CD14-positive monocyte (primary cell): ENCODE measurements at regions not wholly inside any gene's neighbourhood (a gene's known extent, or its start where the extent isn't known, plus 50 kb on each side); places are given as distances from the start of the nearest gene placed in this dataset.

Source experiments
- DNase-seq, 3 donors: peaks; one replicate each; pipeline ENCODE4 v3.0.0-alpha.2; 2011 to 2022
- H2AFZ ChIP-seq: 2 replicates; pipeline ENCODE4 v1.6.0; 2012; ENCODE audit warnings: mild to moderate bottlenecking, low read depth, low read length, inconsistent platforms; ENCODE audit not compliant: insufficient read depth, poor library complexity, severe bottlenecking
- H3K27ac ChIP-seq, 2 donors: 1 replicate in 1 of 2; 2 replicates in 1 of 2; pipeline ENCODE4 v1.5.1; 2012 to 2013; ENCODE audit warnings: low read length in 2 of 2, control low read depth in 1 of 2, inconsistent platforms in 1 of 2, low read depth in 1 of 2, mild to moderate bottlenecking in 1 of 2
- H3K27me3 ChIP-seq, 2 donors: one replicate each; pipeline versions ENCODE4 v1.6.0 to v1.6.1; 2011 to 2013; ENCODE audit warnings: low read length in 2 of 2; ENCODE audit not compliant: control insufficient read depth in 2 of 2, insufficient read depth in 2 of 2
- H3K36me3 ChIP-seq, 2 donors: replicated peaks in 1 of 2; 1 replicate in 1 of 2; 2 replicates in 1 of 2; pipeline versions ENCODE4 v1.5.1 to v1.6.1; 2012 to 2013; ENCODE audit warnings: low read length in 2 of 2, control low read depth in 1 of 2, inconsistent platforms in 1 of 2, mild to moderate bottlenecking in 1 of 2; ENCODE audit not compliant: insufficient read depth in 2 of 2, control insufficient read depth in 1 of 2
- H3K4me1 ChIP-seq, 2 donors: 1 replicate in 1 of 2; 2 replicates in 1 of 2; pipeline versions ENCODE4 v1.5.1 to v1.6.1; 2012 to 2013; ENCODE audit warnings: low read length in 2 of 2, control low read depth in 1 of 2, inconsistent platforms in 1 of 2, mild to moderate bottlenecking in 1 of 2, moderate library complexity in 1 of 2; ENCODE audit not compliant: insufficient read depth in 2 of 2, control insufficient read depth in 1 of 2
- H3K4me2 ChIP-seq: replicated peaks from 2 replicates; pipeline ENCODE3; 2012; ENCODE audit warnings: low read length, moderate library complexity, mild to moderate bottlenecking; ENCODE audit not compliant: poor library complexity, severe bottlenecking; ENCODE audit errors: extremely low read depth
- H3K4me3 ChIP-seq, 3 experiments: fragments of 200-600 bp in 1 of 3; sonication (generic) in 1 of 3; replicated peaks in 1 of 3; 1 replicate in 2 of 3; 2 replicates in 1 of 3; pipeline ENCODE4 v1.5.1; 2011 to 2013; ENCODE audit warnings: low read length in 3 of 3, mild to moderate bottlenecking in 3 of 3, control low read depth in 2 of 3, low read depth in 2 of 3, inconsistent platforms in 1 of 3, moderate library complexity in 1 of 3
- H3K79me2 ChIP-seq: 2 replicates; pipeline ENCODE4 v1.6.0; 2012; ENCODE audit warnings: mild to moderate bottlenecking, control low read depth, inconsistent platforms, low read length, moderate library complexity; ENCODE audit not compliant: insufficient read depth
- H3K9ac ChIP-seq: 2 replicates; pipeline ENCODE4 v1.6.0; 2017; ENCODE audit warnings: low read length, mild to moderate bottlenecking; ENCODE audit not compliant: insufficient read depth, poor library complexity, severe bottlenecking
- H3K9me3 ChIP-seq, 2 donors: replicated peaks in 1 of 2; 1 replicate in 1 of 2; 2 replicates in 1 of 2; pipeline versions ENCODE4 v1.5.1 to v1.6.1; 2012 to 2013; ENCODE audit warnings: low read length in 2 of 2, control low read depth in 1 of 2; ENCODE audit not compliant: control insufficient read depth in 1 of 2, insufficient read depth in 1 of 2
- H4K20me1 ChIP-seq: 2 replicates; pipeline ENCODE4 v1.6.0; 2012; ENCODE audit warnings: mild to moderate bottlenecking, low read length, control low read depth, moderate library complexity; ENCODE audit not compliant: insufficient read depth
- H3K27ac Mint-ChIP-seq, 7 donors: one replicate each; pipeline ENCODE4 v1.8.0; 2020; ENCODE audit warnings: mild to moderate bottlenecking in 7 of 7, mixed read lengths in 7 of 7, moderate library complexity in 6 of 7, inconsistent platforms in 2 of 7
- H3K27me3 Mint-ChIP-seq, 3 donors: one replicate each; pipeline ENCODE4 v1.8.0; 2021 to 2022; ENCODE audit warnings: low read depth in 3 of 3, mild to moderate bottlenecking in 3 of 3, mixed read lengths in 3 of 3, moderate library complexity in 3 of 3, inconsistent platforms in 1 of 3
- H3K36me3 Mint-ChIP-seq, 2 donors: one replicate each; pipeline ENCODE4 v1.8.0; 2020; ENCODE audit warnings: mixed read lengths in 2 of 2, inconsistent platforms in 1 of 2, mild to moderate bottlenecking in 1 of 2
- H3K4me1 Mint-ChIP-seq: one replicate; pipeline ENCODE4 v1.8.0; 2020; ENCODE audit warnings: mild to moderate bottlenecking, mixed read lengths
- H3K4me3 Mint-ChIP-seq, 2 donors: one replicate each; pipeline ENCODE4 v1.8.0; 2020; ENCODE audit warnings: mild to moderate bottlenecking in 2 of 2, mixed read lengths in 2 of 2, moderate library complexity in 1 of 2
- H3K9me3 Mint-ChIP-seq, 7 donors: one replicate each; pipeline ENCODE4 v1.8.0; 2020 to 2022; ENCODE audit warnings: mixed read lengths in 7 of 7, mild to moderate bottlenecking in 6 of 7, moderate library complexity in 6 of 7, inconsistent platforms in 2 of 7
- WGBS: methylation state at CpG from one replicate; pipeline ENCODE4 v1.1.5; 2013; ENCODE audit warnings: missing lambda C conversion rate; ENCODE audit not compliant: insufficient coverage; 5-methylcytosine and 5-hydroxymethylcytosine counted together
- intact Hi-C, 2 donors: fragments of 100-400 bp; cut with micrococcal nuclease; formaldehyde crosslinking; loops; one replicate each; pipeline versions ENCODE4 v1.15.0 to v1.15.1; 2023
- TF ChIP-seq, protein P1 (sequence below): fragments of 200-600 bp; IDR thresholded peaks from one replicate; pipeline ENCODE4 v1.8.0; 2022; ENCODE audit warnings: antibody characterized with exemption, mild to moderate bottlenecking

DNA sequence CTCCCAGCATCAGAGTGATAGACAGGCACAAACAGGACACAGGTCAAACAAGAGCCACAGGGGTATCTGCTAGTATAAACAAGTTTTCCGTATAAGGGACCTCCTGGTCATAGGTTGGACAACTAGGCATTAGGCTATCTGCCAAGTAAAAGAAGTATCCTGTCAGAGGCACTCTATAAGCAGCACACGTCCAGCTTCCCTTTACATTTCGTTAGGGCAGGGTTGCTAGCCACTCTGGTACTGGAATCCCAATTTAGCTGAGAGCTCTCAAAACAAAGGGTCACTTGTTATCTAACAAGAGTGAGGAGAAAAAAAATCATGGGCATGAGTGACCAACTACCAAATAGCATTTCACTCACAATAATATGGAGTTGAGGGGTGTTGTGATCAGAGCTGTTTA is 780.7 kb upstream of the DIAPH2 start:
- Histone ChIP-seq H3K4me3 (no peak overlapping the region), H3K4me2 (no peak overlapping the region), H3K9ac (no peak overlapping the region), H2AFZ (no peak overlapping the region), H3K9me3 (no peaks in the 10 kb centered on the region), H3K27ac (no peak overlapping the region), H4K20me1 (no peaks in the 10 kb centered on the region), H3K36me3 (no peaks in the 10 kb centered on the region), H3K79me2 (no peaks in the 10 kb centered on the region), H3K4me1 (no peaks in the 10 kb centered on the region), H3K27me3 (no peaks in the 10 kb centered on the region)
- 100% methylated on average over 1 of the region's 3 CpGs for WGBS
- TF ChIP-seq, protein P1, sequence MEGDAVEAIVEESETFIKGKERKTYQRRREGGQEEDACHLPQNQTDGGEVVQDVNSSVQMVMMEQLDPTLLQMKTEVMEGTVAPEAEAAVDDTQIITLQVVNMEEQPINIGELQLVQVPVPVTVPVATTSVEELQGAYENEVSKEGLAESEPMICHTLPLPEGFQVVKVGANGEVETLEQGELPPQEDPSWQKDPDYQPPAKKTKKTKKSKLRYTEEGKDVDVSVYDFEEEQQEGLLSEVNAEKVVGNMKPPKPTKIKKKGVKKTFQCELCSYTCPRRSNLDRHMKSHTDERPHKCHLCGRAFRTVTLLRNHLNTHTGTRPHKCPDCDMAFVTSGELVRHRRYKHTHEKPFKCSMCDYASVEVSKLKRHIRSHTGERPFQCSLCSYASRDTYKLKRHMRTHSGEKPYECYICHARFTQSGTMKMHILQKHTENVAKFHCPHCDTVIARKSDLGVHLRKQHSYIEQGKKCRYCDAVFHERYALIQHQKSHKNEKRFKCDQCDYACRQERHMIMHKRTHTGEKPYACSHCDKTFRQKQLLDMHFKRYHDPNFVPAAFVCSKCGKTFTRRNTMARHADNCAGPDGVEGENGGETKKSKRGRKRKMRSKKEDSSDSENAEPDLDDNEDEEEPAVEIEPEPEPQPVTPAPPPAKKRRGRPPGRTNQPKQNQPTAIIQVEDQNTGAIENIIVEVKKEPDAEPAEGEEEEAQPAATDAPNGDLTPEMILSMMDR = no peak
- Mint-ChIP-seq H3K9me3 (peaks cover 0 to 3% (median 0%) of the 10 kb centered on the region in 7 donors), H3K36me3 (no peaks in the 10 kb centered on the region), H3K27me3 (peaks cover 0 to 2% (median 0%) of the 10 kb centered on the region in 3 donors), H3K27ac (no peak overlapping the region), H3K4me3 (no peak overlapping the region), H3K4me1 (no peaks in the 10 kb centered on the region)
- intact Hi-C loops = no loop called here
- no peak for DNase-seq

DNA sequence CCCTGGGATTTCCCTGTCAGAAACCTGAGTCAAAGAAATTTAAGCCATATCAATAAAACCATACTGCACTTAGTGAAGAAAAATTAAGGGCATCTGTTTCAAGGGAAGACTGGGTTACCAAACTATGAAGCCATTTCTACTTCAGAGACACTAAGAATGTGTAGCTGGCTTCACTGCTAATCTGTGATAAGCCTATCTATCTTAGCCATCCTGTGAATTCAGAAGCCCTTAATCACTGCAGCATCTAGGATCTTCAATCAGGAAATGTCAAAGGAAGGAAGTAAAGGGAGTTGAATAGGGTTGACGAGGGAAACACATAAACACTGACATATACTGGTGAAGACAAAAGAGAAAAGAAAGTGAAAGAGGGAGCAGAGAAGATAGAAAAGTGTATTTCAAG is 777.6 kb upstream of the DIAPH2 start:
- Histone ChIP-seq H2AFZ (no peak overlapping the region), H3K27me3 (no peaks in the 10 kb centered on the region), H3K79me2 (no peaks in the 10 kb centered on the region), H3K9ac (no peak overlapping the region), H3K9me3 (no peaks in the 10 kb centered on the region), H3K4me3 (no peak overlapping the region), H3K27ac (no peak overlapping the region), H4K20me1 (no peaks in the 10 kb centered on the region), H3K4me2 (no peak overlapping the region), H3K36me3 (no peaks in the 10 kb centered on the region), H3K4me1 (no peaks in the 10 kb centered on the region)
- H3K4me1 Mint-ChIP-seq = no peaks in the 10 kb centered on the region
- TF ChIP-seq, protein P1 = no peak
- peaks cover 0 to 2% (median 0%) of the 10 kb centered on the region in 7 donors for H3K9me3 Mint-ChIP-seq
- intact Hi-C loops = no loop called here
- H3K4me3 Mint-ChIP-seq = no peak overlapping the region
- no peaks in the 10 kb centered on the region for H3K36me3 Mint-ChIP-seq
- H3K27ac Mint-ChIP-seq = no peak overlapping the region
- DNase-seq = no peak
- no CpG with 5 or more reads among the region's 1 CpG for WGBS
- H3K27me3 Mint-ChIP-seq = peaks cover 0 to 2% (median 0%) of the 10 kb centered on the region in 3 donors
